Tibial nerve (tissue), 3 donors: ENCODE measurements at regions not wholly inside any gene's neighbourhood (a gene's known extent, or its start where the extent isn't known, plus 50 kb on each side); places are given as distances from the start of the nearest gene placed in this dataset.

Experiments used
- CTCF ChIP-seq, 5 experiments: fragments of 200-600 bp in 3 of 5; fragments of 450-650 bp in 2 of 5; sonication (generic) in 3 of 5; IDR thresholded peaks; one replicate each; pipeline ENCODE4 v1.5.1; 2016 to 2019; ENCODE audit warnings: antibody characterized with exemption in 5 of 5, mild to moderate bottlenecking in 3 of 5, moderate library complexity in 2 of 5
- POLR2A ChIP-seq, 2 donors: fragments of 450-650 bp; IDR thresholded peaks; one replicate each; pipeline ENCODE4 v1.6.1; 2017; ENCODE audit warnings: antibody characterized with exemption in 2 of 2, mild to moderate bottlenecking in 2 of 2, moderate library complexity in 2 of 2

GRCh38 chr2:65842104-65842503 is 409.7 kb upstream of the SPRED2 start:
- TF ChIP-seq CTCF (IDR thresholded peaks at IDR 0.05) (no peak), POLR2A (IDR thresholded peaks at IDR 0.05) (no peak)
